ENCODE measurements at regions not wholly inside any gene's neighbourhood (a gene's known extent, or its start where the extent isn't known, plus 50 kb on each side); places are given as distances from the start of the nearest gene placed in this dataset.

GRCh38 chr1:218863987-218864386 is 309.7 kb upstream of the LYPLAL1 start:
- H3K4me3 ChIP-seq (ENCODE audit: low read depth, low read length) = no peak overlapping the region
- no peak for TF ChIP-seq MAX (IDR thresholded peaks at IDR 0.05; ENCODE audit: low read depth, low read length)
- no peak for TF ChIP-seq CTCF (IDR thresholded peaks at IDR 0.05; ENCODE audit: low read depth, low read length)
- no peak for TF ChIP-seq MYC (IDR thresholded peaks at IDR 0.05; ENCODE audit: low read depth, low read length)
- no peak for TF ChIP-seq POLR2A (IDR thresholded peaks at IDR 0.05; ENCODE audit: extremely low read depth, insufficient read length)

GRCh38 chr1:218865591-218865990 is 308.1 kb upstream of the LYPLAL1 start:
- DNase-seq (ENCODE audit: low read depth) = no peak
- TF ChIP-seq MYC (IDR thresholded peaks at IDR 0.05; ENCODE audit: low read depth, low read length) (no peak), POLR2A (IDR thresholded peaks at IDR 0.05; ENCODE audit: extremely low read depth, insufficient read length) (no peak), CTCF (IDR thresholded peaks at IDR 0.05; ENCODE audit: low read depth, low read length) (no peak), MAX (IDR thresholded peaks at IDR 0.05; ENCODE audit: low read depth, low read length) (no peak)

More at GRCh38 chr1:218863987-218864386, 309.7 kb upstream of the LYPLAL1 start:
- no peak for DNase-seq (ENCODE audit: low read depth)

GRCh38 chr1:218866507-218866906 is 307.2 kb upstream of the LYPLAL1 start:
- no peak for DNase-seq (ENCODE audit: low read depth)
- no peak overlapping the region for H3K4me3 ChIP-seq (ENCODE audit: low read depth, low read length)
- TF ChIP-seq MAX (IDR thresholded peaks at IDR 0.05; ENCODE audit: low read depth, low read length) (no peak), MYC (IDR thresholded peaks at IDR 0.05; ENCODE audit: low read depth, low read length) (no peak), POLR2A (IDR thresholded peaks at IDR 0.05; ENCODE audit: extremely low read depth, insufficient read length) (no peak), CTCF (IDR thresholded peaks at IDR 0.05; ENCODE audit: low read depth, low read length) (no peak)

More at GRCh38 chr1:218865591-218865990, 308.1 kb upstream of the LYPLAL1 start:
- H3K4me3 ChIP-seq (ENCODE audit: low read depth, low read length) = no peak overlapping the region

- TF ChIP-seq MAX (IDR thresholded peaks at IDR 0.05; ENCODE audit: low read depth, low read length) = no peak
- TF ChIP-seq POLR2A (IDR thresholded peaks at IDR 0.05; ENCODE audit: extremely low read depth, insufficient read length) = no peak
- TF ChIP-seq MYC (IDR thresholded peaks at IDR 0.05; ENCODE audit: low read depth, low read length) = no peak
- no peak for TF ChIP-seq CTCF (IDR thresholded peaks at IDR 0.05; ENCODE audit: low read depth, low read length)
- DNase-seq (ENCODE audit: low read depth) = no peak
Measured at GRCh38 chr1:218867066-218867465, 306.6 kb upstream of the LYPLAL1 start.

GRCh38 chr1:218867941-218868626 is 305.6 kb upstream of the LYPLAL1 start:
- DNase-seq (ENCODE audit: low read depth) = no peak
- no peak for TF ChIP-seq POLR2A (IDR thresholded peaks at IDR 0.05; ENCODE audit: extremely low read depth, insufficient read length)
- TF ChIP-seq CTCF (IDR thresholded peaks at IDR 0.05; ENCODE audit: low read depth, low read length) = no peak
- TF ChIP-seq MAX (IDR thresholded peaks at IDR 0.05; ENCODE audit: low read depth, low read length) = no peak
- TF ChIP-seq MYC (IDR thresholded peaks at IDR 0.05; ENCODE audit: low read depth, low read length) = no peak
- no peak overlapping the region for H3K4me3 ChIP-seq (ENCODE audit: low read depth, low read length)

More at GRCh38 chr1:218867066-218867465, 306.6 kb upstream of the LYPLAL1 start:
- H3K4me3 ChIP-seq (ENCODE audit: low read depth, low read length) = no peak overlapping the region

All from NB4 (cell line).